ENCODE measurements at regions not wholly inside any gene's neighbourhood (a gene's known extent, or its start where the extent isn't known, plus 50 kb on each side); places are given as distances from the start of the nearest gene placed in this dataset.

DNA sequence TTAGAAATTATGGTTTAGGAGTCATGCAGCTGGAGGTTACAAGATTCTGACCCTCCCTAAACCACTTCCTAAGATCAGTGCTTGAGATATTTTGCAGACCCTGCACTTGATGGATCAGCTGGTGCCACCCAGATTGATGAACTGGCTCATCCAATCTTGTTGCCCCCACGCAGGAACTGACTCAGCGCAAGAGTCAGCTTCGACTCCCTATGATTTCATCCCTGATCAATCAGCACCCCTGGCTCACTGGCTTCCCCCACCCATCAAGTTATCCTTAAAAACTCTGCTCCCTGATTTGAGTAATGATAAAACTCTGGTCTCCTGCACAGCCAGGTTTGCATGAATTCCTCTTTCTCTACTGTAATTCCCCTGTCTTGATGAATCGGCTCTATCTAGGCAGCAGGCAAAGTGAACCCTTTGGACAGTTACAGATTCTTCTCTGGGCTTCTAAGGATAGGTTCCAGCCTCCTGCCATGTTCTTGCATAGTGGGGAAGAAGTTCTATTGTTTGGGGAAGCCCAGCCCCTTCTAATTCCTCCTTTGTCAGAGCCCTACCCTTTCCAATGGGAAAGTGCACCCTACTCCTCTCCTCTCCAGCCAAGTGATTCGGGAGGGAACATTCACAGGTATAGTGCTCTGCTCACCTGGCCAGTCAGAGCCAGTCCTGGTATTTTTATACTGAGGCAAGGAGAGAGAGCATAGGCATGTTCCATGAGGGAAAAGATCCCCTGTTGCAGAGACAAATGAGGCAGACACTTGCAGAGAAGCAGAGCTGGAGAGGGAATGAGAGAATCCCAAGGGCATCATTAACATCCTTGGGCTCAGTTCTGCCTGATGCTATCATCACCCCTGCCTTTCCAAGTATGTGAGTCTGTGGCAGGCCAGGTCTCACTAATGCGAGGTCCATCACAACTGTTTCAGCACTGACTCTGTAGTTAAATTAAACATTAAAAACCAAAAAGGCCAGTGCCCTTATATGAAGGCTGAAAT is 224.4 kb upstream of the GALNT17 start:
- DNase-seq: no peak

DNA sequence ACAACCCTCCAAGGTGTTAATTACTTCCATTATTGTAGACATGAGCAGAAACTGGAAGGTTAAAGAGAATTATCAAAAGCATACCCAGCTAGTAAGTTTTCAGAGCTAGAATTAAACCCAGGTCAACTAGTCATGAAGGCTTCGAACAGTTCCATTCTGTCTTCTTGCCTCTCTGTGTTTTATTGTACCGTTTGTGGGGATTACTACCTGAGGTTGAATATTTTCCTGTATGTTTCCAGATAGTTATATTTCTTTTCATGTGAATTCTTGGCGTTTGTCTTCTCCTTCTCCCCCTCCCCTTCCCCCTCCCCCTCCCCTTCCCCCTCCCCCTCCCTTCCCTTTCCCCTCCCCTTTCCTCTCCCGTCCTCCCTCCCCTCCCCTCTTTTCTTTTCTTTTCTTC is 218.0 kb upstream of the GALNT17 start:
- DNase-seq: no peak

- DNase-seq: no peak
Observed at GRCh38 chr7:70915067-70915466, 216.9 kb upstream of the GALNT17 start.

GRCh38 chr7:70919481-70920073 is 212.4 kb upstream of the GALNT17 start:
- DNase-seq: no peak

- DNase-seq: no peak
Observed at GRCh38 chr7:70920876-70921275, 211.1 kb upstream of the GALNT17 start.

DNA sequence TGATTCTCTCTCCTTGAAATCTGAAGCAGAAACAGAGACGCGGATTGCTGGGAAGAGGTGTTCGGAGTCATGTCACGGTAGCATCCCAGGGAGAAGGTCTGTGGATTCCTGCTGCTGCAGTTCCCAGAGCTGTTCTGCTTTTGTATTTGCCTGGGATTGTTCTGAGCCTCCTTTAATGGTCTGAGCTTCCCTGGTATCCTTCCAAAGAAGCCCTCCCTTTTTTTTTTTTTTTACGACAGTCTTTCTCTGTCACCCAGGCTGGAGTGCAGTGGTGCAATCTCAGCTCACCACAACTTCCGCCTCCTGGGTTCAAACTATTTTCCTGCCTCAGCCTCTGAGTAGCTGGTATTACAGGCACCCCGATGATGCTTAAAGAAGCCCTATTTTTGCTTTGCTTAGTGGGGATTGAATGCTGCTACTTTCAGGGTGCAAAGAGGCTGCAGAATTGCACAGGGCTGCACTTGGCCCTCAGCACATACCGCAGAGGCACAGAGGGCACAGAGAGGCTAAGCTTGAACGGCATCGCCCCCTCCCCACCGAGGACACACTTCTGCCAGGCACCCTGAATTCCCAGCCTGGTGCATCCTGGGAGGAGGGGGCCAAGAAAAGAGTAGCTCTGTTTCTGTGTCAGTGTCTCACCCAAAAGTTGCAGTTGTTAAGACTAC is 208.6 kb upstream of the GALNT17 start:
- DNase-seq: no peak

- DNase-seq: no peak
Observed at GRCh38 chr7:70925411-70926115, 206.4 kb upstream of the GALNT17 start.

DNA sequence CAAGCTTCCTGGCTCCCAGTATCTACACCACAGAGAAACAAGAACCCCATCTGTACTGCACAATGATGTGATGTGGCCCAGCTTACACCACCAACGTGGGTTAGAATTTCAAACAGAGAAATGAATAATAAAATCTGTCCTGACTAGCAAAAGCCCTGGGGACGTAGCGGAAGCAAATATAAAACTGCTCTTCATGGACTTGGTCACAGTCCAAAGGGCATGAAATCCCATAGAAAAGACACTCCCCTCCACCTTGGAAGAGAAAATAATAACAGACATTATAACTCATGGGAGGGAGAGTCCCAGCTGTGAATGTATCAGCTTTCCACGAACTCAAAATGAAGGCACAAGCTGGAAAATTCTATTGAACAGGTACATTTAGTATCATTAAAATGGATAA is 205.3 kb upstream of the GALNT17 start:
- no peak for DNase-seq

GRCh38 chr7:70935311-70935710 is 196.6 kb upstream of the GALNT17 start:
- DNase-seq: no peak

GRCh38 chr7:70935854-70936253 is 196.1 kb upstream of the GALNT17 start:
- no peak for DNase-seq

DNA sequence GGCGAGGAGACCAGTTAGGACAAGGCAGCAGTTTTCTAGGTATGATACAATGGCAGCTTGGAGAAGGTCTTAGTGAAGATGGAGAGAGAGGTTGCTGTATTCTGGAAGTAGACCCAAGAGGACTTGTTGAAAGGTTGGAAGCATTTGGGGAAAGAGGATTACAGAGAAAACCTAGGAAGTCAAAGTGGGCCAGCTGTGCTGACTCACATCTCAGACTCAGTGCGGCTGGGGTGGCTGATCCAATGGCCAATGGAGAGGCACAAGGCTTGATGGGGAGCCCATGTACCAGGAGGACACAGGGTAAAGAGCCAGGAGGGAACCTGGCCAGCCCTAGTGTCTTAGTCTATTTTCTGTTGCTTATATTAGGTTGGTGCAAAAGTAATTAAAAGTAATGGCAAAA is 194.5 kb upstream of the GALNT17 start:
- DNase-seq: no peak

- DNase-seq: no peak
Observed at GRCh38 chr7:70940597-70940996, 191.3 kb upstream of the GALNT17 start.

GRCh38 chr7:70942791-70943190 is 189.2 kb upstream of the GALNT17 start:
- no peak for DNase-seq

GRCh38 chr7:70944516-70944915 is 187.4 kb upstream of the GALNT17 start:
- no peak for DNase-seq

DNA sequence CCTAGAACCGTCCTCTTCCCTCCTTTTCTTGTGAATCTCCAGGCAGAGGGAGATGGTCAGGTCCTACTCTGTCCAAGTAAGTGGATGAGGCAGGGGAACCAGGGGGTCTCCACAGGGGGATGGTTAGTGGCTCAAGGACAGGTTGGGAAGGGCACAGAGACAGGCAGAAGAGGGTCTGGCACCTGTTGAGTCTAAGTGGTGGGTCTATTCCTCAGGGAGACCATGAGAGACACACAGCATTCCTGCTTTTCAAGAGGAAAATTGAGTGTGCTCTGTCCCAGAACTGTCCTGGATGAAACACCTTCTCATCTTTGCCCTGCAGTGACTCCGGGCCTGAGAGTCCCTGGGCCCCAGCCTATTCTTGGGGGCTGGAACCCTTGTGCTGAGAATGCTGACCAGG is 184.8 kb upstream of the GALNT17 start:
- no peak for DNase-seq

GRCh38 chr7:70949862-70950261 is 182.1 kb upstream of the GALNT17 start:
- DNase-seq: no peak

DNA sequence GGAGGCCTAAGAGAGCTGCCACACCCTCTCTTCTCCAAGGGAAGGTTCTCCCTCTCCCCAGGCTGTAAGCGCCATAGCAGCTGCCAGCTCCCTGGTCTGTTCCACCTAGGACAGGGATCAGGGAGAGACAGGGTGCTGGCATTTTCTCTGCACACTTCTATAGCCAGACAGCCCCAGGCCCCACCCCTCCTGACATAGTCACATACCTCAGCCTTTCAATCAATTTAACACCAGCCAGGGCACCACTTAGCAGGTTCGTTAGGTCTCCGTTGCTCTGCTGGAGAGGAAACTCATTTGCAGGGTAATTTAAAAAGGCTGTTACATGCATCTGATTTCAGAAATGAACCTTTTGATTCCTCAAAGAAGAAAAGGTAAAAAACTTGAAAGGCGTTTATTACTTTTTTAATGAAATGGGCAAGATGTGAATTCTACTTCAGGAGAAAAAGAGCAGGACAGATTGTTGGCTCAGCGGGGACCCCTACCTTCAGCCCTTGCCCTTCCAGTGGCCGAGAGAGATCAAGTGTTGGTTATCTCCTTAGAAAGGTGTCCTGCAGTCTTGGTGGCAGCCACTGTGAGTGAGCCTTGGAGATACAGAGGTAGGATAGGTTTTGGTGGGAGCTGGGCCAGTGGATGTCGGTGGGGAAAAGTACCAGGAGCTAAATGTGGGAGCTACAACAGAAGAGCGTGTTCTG is 180.5 kb upstream of the GALNT17 start:
- DNase-seq: no peak

- DNase-seq: no peak
Observed at GRCh38 chr7:70952311-70952710, 179.6 kb upstream of the GALNT17 start.

GRCh38 chr7:70953331-70953741 is 178.6 kb upstream of the GALNT17 start:
- DNase-seq: no peak

GRCh38 chr7:70953796-70954195 is 178.1 kb upstream of the GALNT17 start:
- no peak for DNase-seq

- no peak for DNase-seq
Observed at GRCh38 chr7:70972693-70973092, 159.3 kb upstream of the GALNT17 start.

DNA sequence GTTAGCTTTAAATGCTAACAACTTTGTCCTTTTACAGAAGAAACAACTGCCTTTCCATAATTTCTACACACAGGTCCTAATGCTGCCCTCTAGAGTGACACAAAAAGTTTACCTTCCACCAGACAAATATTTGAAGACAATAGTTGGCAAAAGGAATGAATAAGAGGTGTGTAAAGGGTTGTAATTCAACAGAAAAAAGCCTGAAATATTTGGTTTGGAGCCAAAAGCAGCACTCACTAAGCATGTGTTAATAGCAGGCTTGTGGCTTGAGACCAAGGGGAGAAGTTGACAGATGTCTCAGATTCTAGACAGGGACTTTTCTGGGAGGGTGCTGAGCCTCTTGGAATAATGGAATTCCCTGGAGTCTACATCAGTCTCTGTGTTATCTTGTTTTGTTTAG is 156.2 kb upstream of the GALNT17 start:
- no peak for DNase-seq

- no peak for DNase-seq
Observed at GRCh38 chr7:70986297-70986696, 145.6 kb upstream of the GALNT17 start.
